GM12801 (cell line): ENCODE measurements at regions not wholly inside any gene's neighbourhood (a gene's known extent, or its start where the extent isn't known, plus 50 kb on each side); places are given as distances from the start of the nearest gene placed in this dataset.

Source experiments
- CTCF ChIP-seq: IDR thresholded peaks from one replicate; pipeline ENCODE4 v1.5.1; 2011; ENCODE audit warnings: control low read depth; ENCODE audit not compliant: insufficient read length; ENCODE audit errors: extremely low read depth

- TF ChIP-seq CTCF: no peak
Observed at GRCh38 chr17:77601054-77601979, 357.2 kb upstream of the TNRC6C start.

GRCh38 chr17:77602062-77602746 is 356.3 kb upstream of the TNRC6C start:
- no peak for TF ChIP-seq CTCF

DNA sequence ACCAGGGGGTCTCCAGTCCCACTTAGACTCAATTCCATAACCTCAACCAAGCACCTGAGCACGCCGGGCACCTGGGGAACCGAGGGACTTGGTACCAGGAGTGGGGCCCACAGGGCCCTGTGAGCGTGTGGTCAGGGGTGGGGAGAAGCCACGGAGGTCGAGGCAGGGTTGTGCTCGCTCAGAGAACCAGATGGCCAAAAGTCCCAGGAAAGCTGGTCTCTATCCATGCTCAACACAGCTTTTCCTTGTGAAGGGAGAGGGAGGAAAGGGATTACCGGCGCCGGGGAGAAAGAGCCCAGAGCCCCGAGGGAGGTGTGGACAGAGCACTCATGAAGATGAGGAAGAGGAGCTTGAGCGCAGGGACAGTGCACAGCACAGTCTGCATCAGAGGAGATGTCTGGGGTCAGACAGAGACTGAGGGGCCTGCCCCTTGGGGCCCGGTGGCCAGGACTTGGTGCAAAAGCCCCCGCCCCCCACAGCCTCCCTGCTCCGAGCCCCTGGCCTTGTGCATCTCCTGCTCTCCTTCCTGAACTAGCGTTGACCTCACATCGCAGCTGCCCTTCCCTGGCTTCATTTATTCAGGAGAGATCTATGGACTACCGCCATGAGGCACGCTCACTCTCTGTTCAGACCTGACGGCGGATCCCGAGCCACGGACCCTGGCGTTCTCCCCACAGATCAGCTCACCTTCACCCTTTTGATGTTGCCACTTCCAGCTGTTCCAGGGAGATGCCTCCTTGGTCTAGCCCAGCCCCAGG is 355.4 kb upstream of the TNRC6C start:
- no peak for TF ChIP-seq CTCF

- TF ChIP-seq CTCF: no peak
Observed at GRCh38 chr17:77604301-77604972, 354.1 kb upstream of the TNRC6C start.

DNA sequence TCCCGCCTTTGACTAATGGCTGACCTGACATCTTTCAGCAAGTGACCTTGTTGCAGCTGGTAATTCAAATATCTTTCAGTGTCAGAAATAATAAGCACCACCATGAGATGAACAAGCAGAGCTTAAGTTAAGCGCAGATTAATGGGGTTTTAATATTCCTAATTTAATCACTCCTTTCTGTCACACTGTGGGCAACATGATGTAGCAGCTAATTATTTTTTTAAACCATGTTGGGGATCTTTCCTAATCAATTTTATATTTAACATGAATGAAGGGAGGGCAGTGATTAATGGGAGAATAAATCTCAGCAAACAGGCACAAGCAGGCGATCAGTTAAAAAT is 353.6 kb upstream of the TNRC6C start:
- no peak for TF ChIP-seq CTCF

GRCh38 chr17:77606146-77606864 is 352.2 kb upstream of the TNRC6C start:
- TF ChIP-seq CTCF: no peak
